ENCODE measurements at regions not wholly inside any gene's neighbourhood (a gene's known extent, or its start where the extent isn't known, plus 50 kb on each side); places are given as distances from the start of the nearest gene placed in this dataset.

GRCh38 chr4:176432811-176433540 is 113.2 kb downstream of the SPCS3 start:
- H3K4me1 Mint-ChIP-seq, result peaks cover 2 to 7% (median 4%) of the 10 kb centered on the region in 3 donors
- H3K36me3 Mint-ChIP-seq, result no peaks in the 10 kb centered on the region
- no peak for DNase-seq
- H3K27ac Mint-ChIP-seq, result no peak overlapping the region
- no peaks in the 10 kb centered on the region for H3K27me3 Mint-ChIP-seq
- no peak overlapping the region for H3K4me3 Mint-ChIP-seq
- H3K9me3 Mint-ChIP-seq, result peaks cover 0 to 5% (median 0%) of the 10 kb centered on the region in 7 donors
- ATAC-seq (ENCODE audit: low read depth in 2 of 2), result no peak

DNA sequence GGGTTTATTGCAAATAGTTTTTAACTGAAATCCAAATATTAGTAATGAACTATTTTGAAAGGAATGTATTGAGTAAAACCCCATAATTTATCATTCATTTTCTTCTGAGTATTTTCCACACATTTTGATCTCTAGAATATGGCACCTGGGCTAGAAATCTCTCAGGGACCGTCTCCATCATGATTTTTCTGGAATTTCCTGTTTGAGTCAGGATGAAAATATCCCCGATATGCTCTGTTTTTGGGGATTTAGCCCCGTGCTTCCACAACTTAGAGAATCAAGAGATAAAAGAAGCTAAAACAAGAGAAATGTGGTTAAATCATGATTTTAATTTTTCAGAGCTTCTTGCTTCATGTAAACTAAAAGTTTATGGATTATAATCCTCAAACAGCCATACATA is 114.2 kb downstream of the SPCS3 start:
- Mint-ChIP-seq H3K9me3 (peaks cover 0 to 5% (median 0%) of the 10 kb centered on the region in 7 donors), H3K27me3 (no peaks in the 10 kb centered on the region), H3K27ac (no peak overlapping the region), H3K4me3 (no peak overlapping the region), H3K4me1 (peaks cover 2 to 7% (median 4%) of the 10 kb centered on the region in 3 donors), H3K36me3 (no peaks in the 10 kb centered on the region)
- no peak for ATAC-seq (ENCODE audit: low read depth in 2 of 2)
- DNase-seq, result no peak

GRCh38 chr4:176435901-176436292 is 116.1 kb downstream of the SPCS3 start:
- H3K4me3 Mint-ChIP-seq, result no peak overlapping the region

GRCh38 chr4:176436293-176436973 is 116.7 kb downstream of the SPCS3 start:
- ATAC-seq (ENCODE audit: low read depth in 2 of 2) (no peak), DNase-seq (no peak)
- Mint-ChIP-seq H3K4me3 (no peak overlapping the region), H3K27ac (no peak overlapping the region), H3K27me3 (no peaks in the 10 kb centered on the region), H3K9me3 (peaks cover 0 to 5% (median 0%) of the 10 kb centered on the region in 7 donors), H3K36me3 (no peaks in the 10 kb centered on the region), H3K4me1 (peaks cover 2 to 7% (median 4%) of the 10 kb centered on the region in 3 donors)

More at GRCh38 chr4:176435901-176436292, 116.1 kb downstream of the SPCS3 start:
- DNase-seq (no peak), ATAC-seq (ENCODE audit: low read depth in 2 of 2) (no peak)
- H3K9me3 Mint-ChIP-seq, result peaks cover 0 to 5% (median 0%) of the 10 kb centered on the region in 7 donors
- no peaks in the 10 kb centered on the region for H3K27me3 Mint-ChIP-seq
- H3K36me3 Mint-ChIP-seq, result no peaks in the 10 kb centered on the region
- H3K27ac Mint-ChIP-seq, result no peak overlapping the region
- peaks cover 2 to 7% (median 4%) of the 10 kb centered on the region in 3 donors for H3K4me1 Mint-ChIP-seq

DNA sequence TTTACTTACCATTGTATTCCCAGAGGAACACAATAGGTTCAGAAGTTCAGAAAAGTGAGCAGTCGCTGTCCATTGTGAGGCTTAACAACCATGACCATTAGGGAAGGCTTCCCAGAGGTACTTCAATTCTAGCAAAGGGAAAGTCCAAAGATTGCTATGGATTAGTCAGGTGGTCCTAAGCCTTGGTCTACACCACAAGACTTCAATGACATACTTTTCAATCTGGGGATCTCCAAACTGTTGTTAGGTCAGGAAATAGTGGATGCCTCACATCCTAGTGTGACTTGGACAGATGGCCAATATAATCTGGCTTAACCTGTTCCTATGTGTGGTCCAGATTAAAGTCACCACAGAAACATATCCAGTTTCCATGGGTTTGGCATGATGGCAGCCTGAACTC is 118.0 kb downstream of the SPCS3 start:
- Mint-ChIP-seq H3K36me3 (no peaks in the 10 kb centered on the region), H3K27me3 (no peaks in the 10 kb centered on the region), H3K27ac (no peak overlapping the region), H3K9me3 (peaks cover 0 to 3% (median 0%) of the 10 kb centered on the region in 7 donors), H3K4me1 (peaks cover 2 to 7% (median 4%) of the 10 kb centered on the region in 3 donors), H3K4me3 (no peak overlapping the region)
- no peak for ATAC-seq (ENCODE audit: low read depth in 2 of 2)
- no peak for DNase-seq

- peaks cover 0 to 3% (median 0%) of the 10 kb centered on the region in 7 donors for H3K9me3 Mint-ChIP-seq
- peaks cover 2 to 7% (median 4%) of the 10 kb centered on the region in 3 donors for H3K4me1 Mint-ChIP-seq
Measured at GRCh38 chr4:176438401-176438800, 118.6 kb downstream of the SPCS3 start.

GRCh38 chr4:176439611-176440010 is 119.8 kb downstream of the SPCS3 start:
- Mint-ChIP-seq H3K4me1 (peaks cover 2 to 7% (median 4%) of the 10 kb centered on the region in 3 donors), H3K27me3 (no peaks in the 10 kb centered on the region), H3K9me3 (peaks cover 0 to 5% (median 0%) of the 10 kb centered on the region in 7 donors), H3K36me3 (no peaks in the 10 kb centered on the region), H3K4me3 (no peak overlapping the region), H3K27ac (no peak overlapping the region)
- ATAC-seq (ENCODE audit: low read depth in 2 of 2) (no peak), DNase-seq (no peak)

More at GRCh38 chr4:176438401-176438800, 118.6 kb downstream of the SPCS3 start:
- no peak for DNase-seq
- Mint-ChIP-seq H3K27me3 (no peaks in the 10 kb centered on the region), H3K27ac (no peak overlapping the region), H3K4me3 (no peak overlapping the region), H3K36me3 (no peaks in the 10 kb centered on the region)
- ATAC-seq (ENCODE audit: low read depth in 2 of 2), result no peak

GRCh38 chr4:176440698-176441097 is 120.9 kb downstream of the SPCS3 start:
- no peak overlapping the region for H3K27ac Mint-ChIP-seq
- ATAC-seq (ENCODE audit: low read depth in 2 of 2) (no peak), DNase-seq (no peak)
- no peak overlapping the region for H3K4me3 Mint-ChIP-seq
- peaks cover 0 to 5% (median 0%) of the 10 kb centered on the region in 7 donors for H3K9me3 Mint-ChIP-seq
- H3K27me3 Mint-ChIP-seq, result no peaks in the 10 kb centered on the region
- peaks cover 2 to 7% (median 4%) of the 10 kb centered on the region in 3 donors for H3K4me1 Mint-ChIP-seq
- H3K36me3 Mint-ChIP-seq, result no peaks in the 10 kb centered on the region

- Mint-ChIP-seq H3K4me1 (peaks cover under 1 to 6% (median 4%) of the 10 kb centered on the region in 3 donors), H3K9me3 (peaks cover 0 to 5% (median 0%) of the 10 kb centered on the region in 7 donors), H3K27me3 (no peaks in the 10 kb centered on the region), H3K27ac (no peak overlapping the region), H3K36me3 (no peaks in the 10 kb centered on the region), H3K4me3 (no peak overlapping the region)
- DNase-seq (no peak), ATAC-seq (ENCODE audit: low read depth in 2 of 2) (no peak)
Measured at GRCh38 chr4:176441594-176441993, 121.8 kb downstream of the SPCS3 start.

GRCh38 chr4:176443117-176443516 is 123.4 kb downstream of the SPCS3 start:
- ATAC-seq (ENCODE audit: low read depth in 2 of 2) (no peak), DNase-seq (no peak)
- H3K4me1 Mint-ChIP-seq, result no peaks in the 10 kb centered on the region
- H3K4me3 Mint-ChIP-seq, result no peak overlapping the region
- peaks cover 0 to 4% (median 0%) of the 10 kb centered on the region in 7 donors for H3K9me3 Mint-ChIP-seq
- no peaks in the 10 kb centered on the region for H3K36me3 Mint-ChIP-seq
- H3K27ac Mint-ChIP-seq, result no peak overlapping the region
- H3K27me3 Mint-ChIP-seq, result no peaks in the 10 kb centered on the region

- Mint-ChIP-seq H3K4me1 (no peaks in the 10 kb centered on the region), H3K36me3 (no peaks in the 10 kb centered on the region), H3K27me3 (no peaks in the 10 kb centered on the region), H3K4me3 (no peak overlapping the region), H3K9me3 (peaks cover 0 to 4% (median 0%) of the 10 kb centered on the region in 7 donors), H3K27ac (no peak overlapping the region)
- DNase-seq (no peak), ATAC-seq (ENCODE audit: low read depth in 2 of 2) (no peak)
Measured at GRCh38 chr4:176443646-176444409, 124.1 kb downstream of the SPCS3 start.

GRCh38 chr4:176444741-176445140 is 125.0 kb downstream of the SPCS3 start:
- DNase-seq (no peak), ATAC-seq (ENCODE audit: low read depth in 2 of 2) (no peak)
- H3K27ac Mint-ChIP-seq, result no peak overlapping the region
- H3K27me3 Mint-ChIP-seq, result no peaks in the 10 kb centered on the region
- H3K4me1 Mint-ChIP-seq, result no peaks in the 10 kb centered on the region
- peaks cover 0 to 4% (median 0%) of the 10 kb centered on the region in 7 donors for H3K9me3 Mint-ChIP-seq
- no peaks in the 10 kb centered on the region for H3K36me3 Mint-ChIP-seq
- no peak overlapping the region for H3K4me3 Mint-ChIP-seq

GRCh38 chr4:176448761-176449160 is 129.0 kb downstream of the SPCS3 start:
- H3K9me3 Mint-ChIP-seq, result peaks cover 0 to 4% (median 0%) of the 10 kb centered on the region in 7 donors
- H3K27me3 Mint-ChIP-seq, result no peaks in the 10 kb centered on the region
- no peaks in the 10 kb centered on the region for H3K36me3 Mint-ChIP-seq
- H3K4me1 Mint-ChIP-seq, result no peaks in the 10 kb centered on the region
- no peak overlapping the region for H3K27ac Mint-ChIP-seq
- no peak overlapping the region for H3K4me3 Mint-ChIP-seq
- ATAC-seq (ENCODE audit: low read depth in 2 of 2), result no peak
- DNase-seq, result no peak

All from naive B cell (primary cell).